MCF 10A (cell line): ENCODE measurements at regions not wholly inside any gene's neighbourhood (a gene's known extent, or its start where the extent isn't known, plus 50 kb on each side); places are given as distances from the start of the nearest gene placed in this dataset.

Source experiments
- BruUV-seq: library from RNA; stranded (reverse); fragments of 400-500 nt; replicated peaks from 2 replicates; lab custom pipeline; 2021; lab: Mats Ljungman, UMichigan
- CTCF ChIA-PET: fragments of 300-600 bp; sonication (Branson Sonifier 250); formaldehyde crosslinking; extraction: SDS; loops from one replicate; lab custom pipeline; 2021; ENCODE audit warnings: antibody characterized with exemption, inconsistent platforms; lab: Yijun Ruan, JAX
- POLR2A ChIA-PET: fragments of 300-600, 350-650 bp; sonication (Branson Sonifier 250); formaldehyde crosslinking; extraction: SDS; loops from one replicate; lab custom pipeline; 2020; ENCODE audit warnings: antibody characterized with exemption, inconsistent platforms; lab: Yijun Ruan, JAX
- DNase-seq: peaks from one replicate; pipeline ENCODE4 v3.0.0-alpha.2; 2018; ENCODE audit not compliant: unreplicated experiment
- H3K27ac Mint-ChIP-seq: one replicate; pipeline ENCODE4 v1.8.0; 2022; ENCODE audit warnings: mild to moderate bottlenecking, low read depth, mixed read lengths; ENCODE audit not compliant: unreplicated experiment
- H3K27me3 Mint-ChIP-seq: one replicate; pipeline ENCODE4 v1.8.0; 2022; ENCODE audit warnings: mixed read lengths; ENCODE audit not compliant: insufficient read depth, unreplicated experiment
- H3K36me3 Mint-ChIP-seq: one replicate; pipeline ENCODE4 v1.8.0; 2022; ENCODE audit warnings: mild to moderate bottlenecking, moderate library complexity, mixed read lengths; ENCODE audit not compliant: insufficient read depth, unreplicated experiment
- H3K4me1 Mint-ChIP-seq: one replicate; pipeline ENCODE4 v1.8.0; 2022; ENCODE audit warnings: mixed read lengths; ENCODE audit not compliant: insufficient read depth, unreplicated experiment
- H3K4me3 Mint-ChIP-seq: one replicate; pipeline ENCODE4 v1.8.0; 2022; ENCODE audit warnings: mild to moderate bottlenecking, moderate library complexity, mixed read lengths; ENCODE audit not compliant: unreplicated experiment
- H3K9me3 Mint-ChIP-seq: one replicate; pipeline ENCODE4 v1.8.0; 2022; ENCODE audit warnings: mixed read lengths; ENCODE audit not compliant: unreplicated experiment
- CTCF ChIP-seq: fragments of 200-600 bp; IDR thresholded peaks from one replicate; pipeline ENCODE4 v1.8.0; 2022; ENCODE audit warnings: antibody characterized with exemption, mild to moderate bottlenecking; ENCODE audit not compliant: unreplicated experiment
- intact Hi-C: fragments of 100-400 bp; cut with micrococcal nuclease; formaldehyde crosslinking; loops from 2 replicates; pipeline ENCODE4 v1.14.1; 2022

- DNase-seq = no peak
- Mint-ChIP-seq H3K27me3 (no peaks in the 10 kb centered on the region), H3K36me3 (no peaks in the 10 kb centered on the region), H3K9me3 (no peaks in the 10 kb centered on the region), H3K27ac (no peak overlapping the region), H3K4me1 (no peaks in the 10 kb centered on the region), H3K4me3 (no peak overlapping the region)
- POLR2A ChIA-PET = no interaction called here
- intact Hi-C loops = no loop called here
- TF ChIP-seq CTCF = no peak
- CTCF ChIA-PET = no interaction called here
- BruUV-seq = no TSS peak
Measured at GRCh38 chr6:10331334-10331968, 83.4 kb downstream of the TFAP2A start.

GRCh38 chr6:10330515-10330914, 84.4 kb downstream of the TFAP2A start:
- no peaks in the 10 kb centered on the region for H3K36me3 Mint-ChIP-seq
- intact Hi-C loops = no loop called here
- H3K27ac Mint-ChIP-seq = no peak overlapping the region
- no peak for DNase-seq
- no peaks in the 10 kb centered on the region for H3K9me3 Mint-ChIP-seq
- POLR2A ChIA-PET = no interaction called here
- CTCF ChIA-PET = no interaction called here
- H3K4me3 Mint-ChIP-seq = no peak overlapping the region
- TF ChIP-seq CTCF = no peak
- H3K27me3 Mint-ChIP-seq = no peaks in the 10 kb centered on the region
- no peaks in the 10 kb centered on the region for H3K4me1 Mint-ChIP-seq
- no TSS peak for BruUV-seq

DNA sequence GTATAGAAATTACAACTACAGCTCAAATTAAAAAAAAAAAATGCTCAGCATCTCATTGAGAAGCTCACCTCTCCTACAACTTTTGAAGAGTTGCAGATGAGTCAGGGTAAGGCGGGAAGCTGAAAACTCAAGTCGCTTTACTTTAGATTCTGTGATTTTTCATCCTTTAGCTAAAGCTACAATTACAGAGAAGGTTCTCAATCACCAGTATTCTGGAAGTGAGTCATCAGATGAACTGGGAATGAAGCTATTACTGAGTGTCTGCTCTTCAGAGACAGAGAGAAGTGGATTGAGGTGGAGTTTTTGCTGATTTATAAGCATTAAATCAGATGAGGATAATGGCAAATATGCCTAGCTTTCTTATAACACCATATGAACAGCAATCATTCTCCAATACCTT, 91.9 kb downstream of the TFAP2A start:
- POLR2A ChIA-PET = interaction anchor here (0.6 to 1.9 kb wide), 5 partner anchors 9 to 675 kb away, joined by 3 to 8 read pairs (median 3); no protein-coding TSS in a partner anchor
- H3K4me3 Mint-ChIP-seq = no peak overlapping the region
- H3K4me1 Mint-ChIP-seq = peaks cover 8% of the 10 kb centered on the region
- no peak for DNase-seq
- H3K27me3 Mint-ChIP-seq = no peaks in the 10 kb centered on the region
- CTCF ChIA-PET = no interaction called here
- H3K9me3 Mint-ChIP-seq = no peaks in the 10 kb centered on the region
- no peak for TF ChIP-seq CTCF
- intact Hi-C loops = no loop called here
- H3K27ac Mint-ChIP-seq = no peak overlapping the region
- no TSS peak for BruUV-seq
- no peaks in the 10 kb centered on the region for H3K36me3 Mint-ChIP-seq

GRCh38 chr6:10320291-10320690, 94.6 kb downstream of the TFAP2A start:
- ChIA-PET POLR2A (interaction anchor here (0.7 kb wide), 1 partner anchor 93 kb away, joined by 3 read pairs; no protein-coding TSS in a partner anchor), CTCF (interaction anchor here (0.6 kb wide), 1 partner anchor 106 kb away, joined by 5 read pairs; no protein-coding TSS in a partner anchor)
- Mint-ChIP-seq H3K9me3 (no peaks in the 10 kb centered on the region), H3K36me3 (no peaks in the 10 kb centered on the region), H3K4me1 (peaks cover 22% of the 10 kb centered on the region), H3K27me3 (no peaks in the 10 kb centered on the region), H3K4me3 (no peak overlapping the region), H3K27ac (no peak overlapping the region)
- BruUV-seq = no TSS peak
- intact Hi-C loops = no loop called here
- DNase-seq = no peak
- TF ChIP-seq CTCF = no peak
